Inferior parietal cortex (tissue), 1 donor: ENCODE measurements at regions not wholly inside any gene's neighbourhood (a gene's known extent, or its start where the extent isn't known, plus 50 kb on each side); places are given as distances from the start of the nearest gene placed in this dataset.

ENCODE experiments used
- DNase-seq: peaks from one replicate; pipeline ENCODE4 v3.0.0-alpha.2; 2016; ENCODE audit errors: extremely low spot score

GRCh38 chr10:43903451-43903850 is 254.8 kb upstream of the ZNF32 start:
- no peak for DNase-seq

GRCh38 chr10:43902842-43903241 is 254.2 kb upstream of the ZNF32 start:
- no peak for DNase-seq

GRCh38 chr10:43901744-43902504 is 253.2 kb upstream of the ZNF32 start:
- DNase-seq = no peak

- no peak for DNase-seq
These were observed 252.6 kb upstream of the ZNF32 start for GRCh38 chr10:43901302-43901701.

- no peak for DNase-seq
These were observed 251.9 kb upstream of the ZNF32 start for GRCh38 chr10:43900571-43900970.

GRCh38 chr10:43899224-43899959 is 250.7 kb upstream of the ZNF32 start:
- no peak for DNase-seq

- DNase-seq = no peak
These were observed 249.9 kb upstream of the ZNF32 start for GRCh38 chr10:43898592-43898991.

GRCh38 chr10:43897765-43898419 is 249.2 kb upstream of the ZNF32 start:
- no peak for DNase-seq

- no peak for DNase-seq
These were observed 243.5 kb upstream of the ZNF32 start for GRCh38 chr10:43892062-43892770.

- DNase-seq = no peak
These were observed 242.6 kb upstream of the ZNF32 start for GRCh38 chr10:43891241-43891640.

- no peak for DNase-seq
These were observed 241.4 kb upstream of the ZNF32 start for GRCh38 chr10:43890124-43890523.

GRCh38 chr10:43888586-43888985 is 239.9 kb upstream of the ZNF32 start:
- DNase-seq = no peak

GRCh38 chr10:43885842-43886241 is 237.2 kb upstream of the ZNF32 start:
- DNase-seq = no peak

- DNase-seq = no peak
These were observed 236.6 kb upstream of the ZNF32 start for GRCh38 chr10:43885252-43885651.

GRCh38 chr10:43884501-43885105 is 235.9 kb upstream of the ZNF32 start:
- DNase-seq = no peak

GRCh38 chr10:43882711-43883110 is 234.0 kb upstream of the ZNF32 start:
- no peak for DNase-seq

- DNase-seq = no peak
These were observed 233.0 kb upstream of the ZNF32 start for GRCh38 chr10:43881657-43882056.

GRCh38 chr10:43880160-43880559 is 231.5 kb upstream of the ZNF32 start:
- no peak for DNase-seq

- DNase-seq = no peak
These were observed 231.1 kb upstream of the ZNF32 start for GRCh38 chr10:43879742-43880141.

GRCh38 chr10:43879162-43879561 is 230.5 kb upstream of the ZNF32 start:
- no peak for DNase-seq

- DNase-seq = no peak
These were observed 229.7 kb upstream of the ZNF32 start for GRCh38 chr10:43878386-43878785.

- no peak for DNase-seq
These were observed 228.3 kb upstream of the ZNF32 start for GRCh38 chr10:43876976-43877375.
